ENCODE measurements at regions not wholly inside any gene's neighbourhood (a gene's known extent, or its start where the extent isn't known, plus 50 kb on each side); places are given as distances from the start of the nearest gene placed in this dataset.
"Not testable (repeated sequence)": the region's sequence is repeated elsewhere in the genome, so short reads cannot be mapped to it uniquely, and the experiment has no call there.

DNA sequence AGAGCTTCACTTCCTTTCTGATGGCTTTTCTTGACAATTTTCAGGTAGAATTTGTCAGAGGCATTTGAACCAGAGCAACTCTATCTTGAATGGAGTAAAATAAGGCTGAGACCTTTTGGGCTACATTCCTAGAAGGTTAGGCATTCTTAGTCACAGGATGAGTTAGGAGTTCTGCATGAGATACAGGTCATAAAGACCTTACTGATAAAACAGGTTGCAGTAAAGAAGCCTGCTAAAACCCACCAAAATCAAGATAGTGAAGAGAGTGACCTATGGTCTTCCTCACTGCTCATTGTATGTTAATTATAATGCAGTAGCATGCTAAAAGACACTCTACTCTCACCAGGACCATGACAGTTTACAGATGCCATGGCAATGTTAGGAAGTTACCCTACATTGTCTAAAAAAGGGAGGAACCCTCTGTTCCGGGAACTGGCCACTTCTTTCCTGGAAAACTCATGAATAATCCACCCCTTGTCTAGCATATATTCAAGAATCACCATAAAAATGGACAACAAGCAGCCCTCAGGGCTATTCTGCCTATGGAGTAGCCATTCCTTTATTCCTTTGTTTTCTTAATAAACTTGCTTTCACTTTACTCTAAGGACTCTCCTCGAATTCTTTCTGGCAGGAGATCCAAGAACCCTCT lies 1519.7 kb upstream of the TENM4 start:
- DNase-seq (ENCODE audit: low read depth in 2 of 2) = no peak

DNA sequence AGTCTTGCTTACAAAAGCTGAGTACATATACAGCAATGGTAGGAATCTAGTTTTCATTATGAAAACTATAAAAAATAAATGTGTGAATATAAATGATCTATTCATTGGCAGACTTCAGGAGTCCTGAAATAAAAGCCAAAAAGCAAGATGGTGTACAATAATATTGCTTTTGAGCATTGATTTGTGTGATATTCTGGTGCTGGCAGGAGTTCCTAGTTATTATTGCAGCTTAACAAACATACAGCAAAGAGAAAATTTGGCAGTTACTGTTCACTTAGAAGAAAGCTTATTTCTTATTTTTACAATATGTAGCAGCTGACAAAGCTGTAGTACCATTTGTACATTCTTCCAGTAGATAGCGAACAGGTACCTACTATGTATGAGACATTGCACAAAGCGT lies 1518.9 kb upstream of the TENM4 start:
- DNase-seq (ENCODE audit: low read depth in 2 of 2) = no peak

DNA sequence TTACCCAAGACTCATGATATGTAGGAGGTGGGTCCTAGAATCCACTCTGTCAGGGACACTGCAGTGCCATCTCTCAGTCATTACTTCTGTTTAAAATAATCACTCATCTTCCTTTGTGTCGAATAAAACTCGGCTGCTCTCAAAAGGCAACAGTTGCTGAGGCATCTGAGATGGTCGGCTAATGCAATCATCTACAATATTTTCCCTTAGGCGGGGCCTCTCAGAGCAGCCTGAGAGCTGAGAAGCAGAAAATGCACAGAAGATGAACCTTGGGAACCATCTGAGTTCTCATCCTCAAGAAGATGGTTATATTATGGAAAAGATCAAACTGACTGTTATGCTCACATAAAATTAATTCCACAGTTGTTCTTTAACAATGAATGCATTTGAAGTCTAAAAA lies 1518.2 kb upstream of the TENM4 start:
- DNase-seq (ENCODE audit: low read depth in 2 of 2) = peak; percentile 29 to 32

DNA sequence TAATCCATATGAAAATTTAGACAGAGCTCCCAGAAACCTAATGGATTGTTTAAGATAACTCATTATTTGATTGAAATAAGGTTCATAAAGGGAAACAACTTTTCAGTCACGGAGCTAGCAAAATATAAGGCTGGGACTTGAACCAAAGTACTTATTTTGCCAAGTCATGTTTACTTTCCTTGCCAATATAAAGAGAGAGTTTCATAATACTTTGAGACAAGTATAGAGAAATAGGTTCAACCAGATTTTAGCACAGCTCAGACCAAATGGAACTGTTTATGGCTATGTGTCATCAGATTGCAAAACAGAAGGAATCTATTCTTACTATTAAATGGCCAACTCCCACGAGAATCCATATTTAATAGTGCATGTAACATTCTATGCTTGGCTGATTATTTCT lies 1517.5 kb upstream of the TENM4 start:
- DNase-seq (ENCODE audit: low read depth in 2 of 2) = peak; percentile 92 to 93

DNA sequence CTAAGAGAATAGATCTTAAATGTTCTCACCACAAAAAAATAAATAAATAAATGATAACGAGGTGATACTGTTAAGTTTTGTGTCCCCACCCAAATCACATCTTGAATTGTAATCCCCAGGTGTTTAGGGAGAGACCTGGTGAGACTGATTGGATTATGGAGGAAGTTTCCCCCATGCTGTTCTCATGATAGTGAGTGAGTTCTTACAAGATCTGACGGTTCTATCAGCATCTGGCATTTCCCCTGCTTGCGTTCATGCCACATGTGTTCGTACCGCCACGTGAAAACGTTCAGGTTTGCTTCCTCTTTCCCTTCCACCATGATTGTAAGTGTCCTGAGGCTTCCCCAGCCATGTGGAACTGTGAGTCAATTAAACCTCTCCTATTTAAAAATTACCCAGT lies 1514.8 kb upstream of the TENM4 start:
- DNase-seq (ENCODE audit: low read depth in 2 of 2) = no peak

DNA sequence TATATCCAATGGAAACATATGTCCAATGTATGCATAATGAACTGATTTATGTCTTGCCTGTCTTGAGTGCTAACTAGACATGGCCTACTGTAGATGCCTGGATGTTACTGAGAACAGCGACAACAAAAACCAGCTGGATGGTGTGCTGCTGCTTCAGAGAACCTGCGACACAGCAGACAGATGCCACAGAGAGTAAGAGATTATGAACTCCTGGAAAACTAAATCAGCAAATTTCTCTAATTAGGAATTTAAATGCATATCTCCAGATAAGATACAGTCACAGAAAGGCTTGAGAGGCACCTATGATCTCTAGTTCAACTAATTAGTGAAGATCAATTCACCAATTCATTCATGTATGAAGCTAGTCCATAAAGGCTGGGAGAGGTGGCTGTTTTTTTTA lies 1508.0 kb upstream of the TENM4 start:
- no peak for DNase-seq (ENCODE audit: low read depth in 2 of 2)

GRCh38 chr11:80944758-80945157 lies 1503.9 kb upstream of the TENM4 start:
- DNase-seq (ENCODE audit: low read depth in 2 of 2) = no peak

DNA sequence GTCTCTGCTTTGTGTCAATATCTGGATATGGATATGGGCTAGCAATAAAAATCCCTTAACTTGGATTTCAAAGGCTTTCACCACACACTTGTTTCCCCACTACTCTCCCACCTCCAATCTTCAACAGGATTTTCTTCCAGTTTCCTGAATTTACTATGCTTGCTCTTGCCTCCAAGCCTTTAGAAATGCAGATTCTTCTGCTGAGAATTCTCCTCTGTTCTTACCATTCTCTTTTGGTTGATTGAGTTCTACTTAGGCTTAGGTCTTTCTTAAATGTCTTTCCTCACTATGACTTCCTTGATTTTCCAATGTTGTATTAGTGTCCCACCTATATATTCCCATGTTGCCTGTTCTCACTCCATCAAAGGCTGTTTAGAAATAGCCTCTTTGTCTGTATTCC lies 1502.4 kb upstream of the TENM4 start:
- DNase-seq (ENCODE audit: low read depth in 2 of 2) = no peak

GRCh38 chr11:80937842-80938241 lies 1497.0 kb upstream of the TENM4 start:
- peak in 1 of 2 experiments; percentile 18 for DNase-seq (ENCODE audit: low read depth in 2 of 2)

DNA sequence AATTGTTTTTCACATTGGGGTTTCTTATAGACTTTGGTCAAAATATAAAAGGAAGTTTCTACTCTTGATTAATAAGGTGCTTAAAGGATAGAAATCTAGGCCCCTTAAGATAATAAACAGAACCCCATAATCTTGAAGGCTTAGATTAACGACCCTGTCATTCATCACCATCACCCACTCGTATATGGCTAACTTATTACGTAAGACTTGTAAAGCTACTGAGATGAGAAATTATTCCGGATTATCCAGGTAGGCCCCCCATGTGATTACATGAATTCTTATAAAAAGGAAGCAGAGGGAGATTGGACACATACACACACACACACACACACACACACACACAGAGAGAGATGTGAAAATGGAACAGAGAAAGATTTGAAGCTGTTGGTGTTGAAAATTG lies 1489.2 kb upstream of the TENM4 start:
- DNase-seq (ENCODE audit: low read depth in 2 of 2) = no peak

GRCh38 chr11:80929031-80929805 lies 1488.4 kb upstream of the TENM4 start:
- DNase-seq (ENCODE audit: low read depth in 2 of 2) = peak; percentile 42 to 46

GRCh38 chr11:80925321-80925720 lies 1484.5 kb upstream of the TENM4 start:
- DNase-seq (ENCODE audit: low read depth in 2 of 2) = no peak

- DNase-seq (ENCODE audit: low read depth in 2 of 2) = not testable (repeated sequence)
Measured at GRCh38 chr11:80921310-80921709, 1480.5 kb upstream of the TENM4 start.

DNA sequence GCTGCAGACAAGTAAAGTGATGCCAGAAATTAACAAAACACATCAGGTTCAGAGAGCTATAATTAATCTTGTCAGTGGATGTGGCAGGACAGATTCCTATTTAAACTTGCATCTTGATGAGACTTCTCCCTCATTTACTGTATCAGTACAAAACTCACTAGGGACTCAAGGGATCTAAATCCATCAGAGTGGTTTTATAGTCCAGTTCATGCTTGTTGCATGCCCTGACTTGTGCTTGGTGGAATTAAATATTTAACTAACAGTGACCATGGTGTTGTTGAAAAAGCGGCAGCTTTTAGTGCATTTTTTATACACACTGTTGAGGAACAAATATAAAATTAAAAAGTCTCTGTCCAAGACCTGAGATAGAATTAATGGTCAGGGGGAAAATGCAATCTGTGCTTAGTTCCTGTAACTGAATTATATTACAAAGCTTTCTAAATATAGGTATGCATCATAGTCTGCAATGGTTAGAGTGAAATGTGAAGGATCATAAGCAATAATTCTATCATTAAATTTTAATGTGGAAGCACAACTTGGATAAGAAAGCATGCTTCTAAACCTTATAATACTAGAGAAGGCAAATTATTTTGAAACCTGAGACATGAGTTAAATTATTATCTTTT lies 1475.5 kb upstream of the TENM4 start:
- no peak for DNase-seq (ENCODE audit: low read depth in 2 of 2)

GRCh38 chr11:80914311-80914710 lies 1473.5 kb upstream of the TENM4 start:
- no peak for DNase-seq (ENCODE audit: low read depth in 2 of 2)

GRCh38 chr11:80911666-80912065 lies 1470.8 kb upstream of the TENM4 start:
- no peak for DNase-seq (ENCODE audit: low read depth in 2 of 2)

DNA sequence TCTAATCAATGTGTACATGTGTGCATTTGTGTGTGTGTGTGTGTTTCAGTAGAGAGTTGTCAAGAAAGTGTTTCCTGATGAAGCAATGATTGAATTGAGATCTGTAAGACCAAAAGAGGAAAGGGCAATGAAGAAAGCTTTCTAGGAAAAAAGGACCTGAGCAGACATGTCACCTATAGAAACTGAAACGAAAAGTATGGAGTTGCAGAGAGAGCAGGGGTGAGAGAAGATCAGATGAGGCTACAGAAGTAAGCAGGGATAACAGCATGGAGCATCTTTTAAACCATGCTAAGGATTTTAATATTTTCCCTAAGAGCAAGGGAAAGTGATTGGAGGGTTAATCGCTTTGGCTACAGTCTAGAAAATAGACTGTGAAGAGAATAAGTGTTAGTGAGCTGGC lies 1459.4 kb upstream of the TENM4 start:
- DNase-seq (ENCODE audit: low read depth in 2 of 2) = no peak

DNA sequence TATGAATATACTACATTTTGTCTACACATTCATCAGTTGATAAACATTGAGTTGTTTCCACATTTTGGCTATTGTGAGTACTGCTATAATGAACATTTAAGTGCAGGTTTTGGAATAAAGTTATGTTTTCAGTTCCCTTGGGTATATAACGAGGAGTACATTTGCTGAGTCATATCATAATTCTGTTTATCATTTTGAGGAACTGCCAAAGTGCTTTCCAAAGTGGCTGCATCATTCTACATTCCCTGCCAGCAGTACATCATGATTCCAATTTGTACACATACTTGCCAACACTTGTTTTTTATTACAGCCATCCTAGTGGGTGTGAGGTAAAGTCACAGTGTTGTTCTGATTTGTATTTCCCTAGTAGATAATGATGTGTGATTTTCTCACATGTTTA lies 1458.6 kb upstream of the TENM4 start:
- DNase-seq (ENCODE audit: low read depth in 2 of 2) = peak; percentile 42

GRCh38 chr11:80898910-80899309 lies 1458.1 kb upstream of the TENM4 start:
- DNase-seq (ENCODE audit: low read depth in 2 of 2) = no peak

DNA sequence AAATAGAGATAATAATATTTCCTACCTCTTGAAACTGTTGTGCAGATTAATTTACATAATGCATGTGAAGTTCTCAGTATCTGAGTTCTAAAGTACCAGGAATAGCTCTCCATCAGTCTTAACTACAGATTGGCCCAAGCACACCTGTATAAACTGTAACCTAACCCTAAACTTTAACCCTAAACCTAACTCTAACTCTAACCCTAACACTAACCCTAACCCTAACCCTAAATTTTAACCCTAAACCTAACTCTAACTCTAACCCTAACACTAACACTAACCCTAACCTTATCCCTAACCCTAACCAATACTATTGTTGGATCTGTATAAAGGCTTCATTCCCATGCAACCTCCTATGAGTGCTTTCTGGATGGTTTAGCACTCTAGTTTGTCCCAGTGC lies 1445.9 kb upstream of the TENM4 start:
- DNase-seq (ENCODE audit: low read depth in 2 of 2) = no peak

DNA sequence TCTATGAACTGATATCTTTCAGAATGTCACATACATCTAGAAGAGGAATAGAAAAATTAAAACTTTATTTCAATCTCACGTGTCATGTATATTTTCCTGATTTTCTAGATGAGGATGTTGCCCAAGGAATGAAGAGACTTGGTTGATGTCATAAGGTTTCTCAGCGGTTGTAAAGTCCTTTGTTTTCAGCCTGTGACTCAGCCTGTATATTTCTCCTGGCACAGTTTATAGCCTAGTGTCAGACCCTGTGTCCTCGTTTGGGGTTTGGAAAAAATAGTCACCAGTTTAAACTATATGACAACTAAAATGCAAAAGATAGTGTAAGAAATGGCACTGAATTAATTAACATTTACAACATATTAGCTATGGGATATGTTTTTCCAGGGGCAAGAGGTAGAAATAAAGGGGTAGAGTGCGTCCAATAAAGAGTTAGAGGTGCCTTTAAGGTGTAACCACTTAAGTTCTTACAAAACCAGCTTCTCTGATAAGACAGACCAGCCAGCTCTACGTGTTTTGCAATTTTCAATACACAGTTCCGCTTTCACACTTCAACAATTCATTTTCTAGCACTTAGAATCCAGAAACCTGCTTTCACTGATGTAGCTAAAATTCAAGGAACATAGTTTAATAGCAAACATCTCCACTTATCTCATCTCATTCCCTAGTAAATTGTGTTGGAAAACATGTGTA lies 1432.6 kb upstream of the TENM4 start:
- DNase-seq (ENCODE audit: low read depth in 2 of 2) = no peak

- no peak for DNase-seq (ENCODE audit: low read depth in 2 of 2)
Measured at GRCh38 chr11:80872116-80872728, 1431.4 kb upstream of the TENM4 start.

Data from fibroblast of skin of left quadriceps (primary cell).